ENCODE measurements at regions not wholly inside any gene's neighbourhood (a gene's known extent, or its start where the extent isn't known, plus 50 kb on each side); places are given as distances from the start of the nearest gene placed in this dataset.
A peak's percentile ranks its signal among the peaks of the same experiment; 100 is the strongest.

GRCh38 chr10:64529003-64529350 lies 1007.8 kb downstream of the REEP3 start:
- H3K36me3 ChIP-seq (replicated peaks in 1 of 2; ENCODE audit: insufficient read depth in 1 of 2, low read depth in 2 of 2), result no peaks in the 10 kb centered on the region
- no peaks in the 10 kb centered on the region for H3K4me1 ChIP-seq
- DNase-seq (no peak), ATAC-seq (no peak)
- WGBS, 2 donors, result 29 to 55% methylated on average over 1 of the region's 1 CpG
- no peak overlapping the region for H3K27ac ChIP-seq
- intact Hi-C loops (cut with DNase I), result no loop called here
- no peaks in the 10 kb centered on the region for H3K9me3 ChIP-seq
- no peak overlapping the region for H3K4me3 ChIP-seq
- no peaks in the 10 kb centered on the region for H3K27me3 ChIP-seq
- TF ChIP-seq POLR2A (IDR thresholded peaks at IDR 0.05), result no peak
- TF ChIP-seq CTCF (IDR thresholded peaks at IDR 0.05), result no peak

- ATAC-seq (no peak), DNase-seq (no peak)
- H3K27me3 ChIP-seq, result no peaks in the 10 kb centered on the region
- no peak overlapping the region for H3K4me3 ChIP-seq
- intact Hi-C loops (cut with DNase I), result no loop called here
- no peaks in the 10 kb centered on the region for H3K4me1 ChIP-seq
- H3K36me3 ChIP-seq (replicated peaks in 1 of 2; ENCODE audit: insufficient read depth in 1 of 2, low read depth in 2 of 2), result no peaks in the 10 kb centered on the region
- no peak overlapping the region for H3K27ac ChIP-seq
- TF ChIP-seq POLR2A (IDR thresholded peaks at IDR 0.05), result no peak
- no peak for TF ChIP-seq CTCF (IDR thresholded peaks at IDR 0.05)
- no peaks in the 10 kb centered on the region for H3K9me3 ChIP-seq
- WGBS, 2 donors, result 86 to 92% methylated on average over 2 of the region's 2 CpGs
Observed at GRCh38 chr10:64534616-64535015, 1013.4 kb downstream of the REEP3 start.

- intact Hi-C loops (cut with DNase I), result no loop called here
- ATAC-seq (no peak), DNase-seq (no peak)
Observed at GRCh38 chr10:64535131-64535867, 1014.1 kb downstream of the REEP3 start.

GRCh38 chr10:64537112-64537511 lies 1015.9 kb downstream of the REEP3 start:
- Histone ChIP-seq H3K4me1 (no peaks in the 10 kb centered on the region), H3K36me3 (replicated peaks in 1 of 2; ENCODE audit: insufficient read depth in 1 of 2, low read depth in 2 of 2) (no peaks in the 10 kb centered on the region), H3K9me3 (no peaks in the 10 kb centered on the region), H3K4me3 (no peak overlapping the region), H3K27me3 (no peaks in the 10 kb centered on the region), H3K27ac (no peak overlapping the region)
- ATAC-seq, result no peak
- no peak for DNase-seq
- intact Hi-C loops (cut with DNase I), result no loop called here
- TF ChIP-seq POLR2A (IDR thresholded peaks at IDR 0.05), result no peak
- peak in 1 of 7 experiments; percentile 11 for TF ChIP-seq CTCF (IDR thresholded peaks at IDR 0.05)

More at GRCh38 chr10:64535131-64535867, 1014.1 kb downstream of the REEP3 start:
- H3K9me3 ChIP-seq, result no peaks in the 10 kb centered on the region
- H3K27me3 ChIP-seq, result no peaks in the 10 kb centered on the region
- WGBS, 2 donors, result 85 to 89% methylated on average over 9 of the region's 9 CpGs
- no peak for TF ChIP-seq POLR2A (IDR thresholded peaks at IDR 0.05)
- H3K36me3 ChIP-seq (replicated peaks in 1 of 2; ENCODE audit: insufficient read depth in 1 of 2, low read depth in 2 of 2), result no peaks in the 10 kb centered on the region
- no peak overlapping the region for H3K4me3 ChIP-seq
- H3K4me1 ChIP-seq, result no peaks in the 10 kb centered on the region
- H3K27ac ChIP-seq, result no peak overlapping the region

GRCh38 chr10:64537928-64538327 lies 1016.7 kb downstream of the REEP3 start:
- WGBS, 2 donors, result 80 to 82% methylated on average over 5 of the region's 5 CpGs
- ATAC-seq (no peak), DNase-seq (no peak)
- H3K27ac ChIP-seq, result no peak overlapping the region
- no peaks in the 10 kb centered on the region for H3K36me3 ChIP-seq (replicated peaks in 1 of 2; ENCODE audit: insufficient read depth in 1 of 2, low read depth in 2 of 2)
- no peaks in the 10 kb centered on the region for H3K4me1 ChIP-seq
- no peaks in the 10 kb centered on the region for H3K27me3 ChIP-seq
- TF ChIP-seq POLR2A (IDR thresholded peaks at IDR 0.05) (no peak), CTCF (IDR thresholded peaks at IDR 0.05) (no peak)
- no peak overlapping the region for H3K4me3 ChIP-seq
- H3K9me3 ChIP-seq, result no peaks in the 10 kb centered on the region
- intact Hi-C loops (cut with DNase I), result no loop called here

Data from body of pancreas (tissue), 4 donors.